SHP77 treated with DMSO at 0.1 percent for 48 hours (cell line): ENCODE measurements at regions not wholly inside any gene's neighbourhood (a gene's known extent, or its start where the extent isn't known, plus 50 kb on each side); places are given as distances from the start of the nearest gene placed in this dataset.

ENCODE experiments used
- DNase-seq: peaks from one replicate; lab custom pipeline; 2025; lab: John Stamatoyannopoulos, UW

DNA sequence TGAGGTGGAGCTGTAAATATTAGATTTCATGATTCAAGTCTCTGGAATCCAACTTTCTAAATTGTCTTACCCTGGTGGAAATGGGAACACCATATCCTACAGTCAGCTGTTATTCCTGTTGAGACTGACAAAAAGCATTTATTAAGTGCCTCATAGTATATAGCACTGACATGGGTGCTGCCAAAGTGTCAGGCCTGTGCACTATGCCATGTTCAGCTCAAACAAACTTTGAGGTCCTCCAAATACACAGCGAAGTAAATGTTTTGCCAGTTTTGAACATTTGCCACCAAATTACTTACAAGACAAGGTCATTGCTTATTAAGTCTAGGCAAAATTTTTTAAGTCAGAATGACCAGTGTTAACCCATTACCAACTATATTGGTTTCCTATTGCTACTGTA is 162.9 kb upstream of the SLC25A13 start:
- DNase-seq = no peak

GRCh38 chr7:96484091-96484490 is 162.2 kb upstream of the SLC25A13 start:
- DNase-seq = no peak

DNA sequence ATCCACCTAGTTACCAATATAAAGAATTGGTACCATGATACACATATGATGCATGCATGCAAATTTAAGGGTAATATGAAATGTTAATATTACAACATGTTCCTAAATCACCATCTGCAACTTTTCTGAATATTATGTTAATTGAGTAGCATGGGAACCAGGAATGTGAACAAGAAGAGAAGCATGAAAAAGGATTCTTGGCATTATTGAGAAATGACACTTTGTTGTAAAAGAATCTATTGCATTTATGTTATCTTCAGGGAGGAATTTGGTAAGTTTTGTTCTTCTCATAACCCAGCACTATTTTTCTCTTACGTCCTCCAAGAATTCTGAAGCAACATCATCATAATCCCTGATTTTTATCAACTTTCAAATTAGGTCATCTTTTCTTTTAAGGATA is 159.9 kb upstream of the SLC25A13 start:
- DNase-seq = no peak

DNA sequence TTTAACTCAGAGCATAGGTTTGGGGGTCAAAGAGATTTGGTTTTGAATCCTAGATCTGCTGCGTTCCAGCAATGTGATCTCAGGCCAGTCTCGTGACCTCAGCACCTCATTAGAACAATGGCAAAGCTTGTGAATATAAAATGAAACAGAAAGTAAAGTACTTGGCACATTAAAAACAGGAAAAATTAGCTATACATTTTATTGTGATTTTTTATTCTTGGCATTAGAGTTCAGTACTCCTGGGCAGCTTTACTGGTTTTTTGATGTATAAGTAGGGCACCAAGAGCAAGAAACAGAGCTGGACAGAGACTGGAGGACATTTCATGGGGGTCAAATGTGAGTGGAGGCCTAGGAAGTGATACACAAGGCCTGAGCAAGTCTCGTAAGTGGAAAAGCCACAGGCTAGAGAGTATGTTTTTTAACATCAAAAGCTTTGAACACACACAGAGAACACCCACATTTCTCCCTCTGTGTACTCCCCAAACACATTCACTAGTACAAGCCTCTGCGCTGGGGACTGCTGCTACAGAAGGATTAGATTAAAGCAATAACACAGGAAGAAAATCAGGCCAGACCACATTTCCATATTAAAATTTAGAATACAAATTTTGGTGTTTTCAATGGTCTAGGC is 157.2 kb upstream of the SLC25A13 start:
- no peak for DNase-seq

- no peak for DNase-seq
These were observed 149.7 kb upstream of the SLC25A13 start for GRCh38 chr7:96471606-96472005.

DNA sequence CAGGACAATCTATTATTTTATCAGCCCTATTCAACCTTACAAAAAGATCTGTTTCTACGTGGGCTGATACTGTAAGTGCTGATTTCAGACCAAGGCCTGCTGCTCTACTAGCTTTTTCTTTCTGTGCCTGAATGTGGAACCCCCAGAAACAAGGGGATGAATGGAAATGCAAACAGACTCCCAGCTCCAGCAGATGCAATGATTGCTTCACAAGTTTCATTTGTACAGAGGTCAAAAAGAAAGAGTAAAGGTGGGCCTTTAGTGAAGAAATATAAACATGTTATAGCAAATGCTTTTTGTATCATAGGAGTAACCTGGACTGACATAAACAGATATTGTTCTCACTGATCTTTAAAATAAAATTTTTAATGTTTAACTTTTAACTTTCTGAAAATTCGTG is 130.2 kb upstream of the SLC25A13 start:
- DNase-seq = no peak

- DNase-seq = no peak
These were observed 127.2 kb upstream of the SLC25A13 start for GRCh38 chr7:96449094-96449493.

- DNase-seq = no peak
These were observed 125.3 kb upstream of the SLC25A13 start for GRCh38 chr7:96447109-96447645.

DNA sequence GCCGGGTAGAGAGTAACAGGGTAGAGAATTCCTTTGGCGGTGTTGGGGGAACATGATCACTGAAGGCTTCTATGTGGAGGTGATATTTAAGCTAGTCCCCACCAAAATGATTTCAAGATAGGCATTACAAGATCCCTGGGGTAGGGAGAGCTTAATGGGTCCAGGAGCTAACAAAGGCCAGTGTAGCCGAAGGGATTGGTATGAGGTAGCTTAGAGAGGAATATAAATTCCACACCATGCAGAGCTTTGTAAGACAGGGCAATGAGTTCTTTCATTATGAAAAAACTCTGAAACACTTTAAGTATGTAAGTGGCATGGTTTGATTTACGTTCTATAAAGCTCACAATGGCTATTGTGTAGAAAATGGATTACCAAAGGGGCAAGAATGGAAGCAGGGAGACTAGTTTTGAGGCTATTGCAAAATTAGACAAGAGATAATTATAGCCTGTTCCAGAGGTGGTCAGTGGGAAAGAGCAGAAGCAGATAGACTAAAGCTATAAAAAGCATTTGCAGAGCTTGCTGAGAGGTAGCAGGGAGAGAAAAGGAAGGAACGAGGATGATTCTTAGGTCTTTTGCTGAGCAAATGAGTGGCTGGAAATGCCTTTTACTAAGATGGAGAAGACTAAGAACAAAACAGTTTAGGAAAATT is 119.7 kb upstream of the SLC25A13 start:
- DNase-seq = no peak

GRCh38 chr7:96440328-96440727 is 118.4 kb upstream of the SLC25A13 start:
- DNase-seq = no peak

GRCh38 chr7:96436880-96437279 is 115.0 kb upstream of the SLC25A13 start:
- no peak for DNase-seq

DNA sequence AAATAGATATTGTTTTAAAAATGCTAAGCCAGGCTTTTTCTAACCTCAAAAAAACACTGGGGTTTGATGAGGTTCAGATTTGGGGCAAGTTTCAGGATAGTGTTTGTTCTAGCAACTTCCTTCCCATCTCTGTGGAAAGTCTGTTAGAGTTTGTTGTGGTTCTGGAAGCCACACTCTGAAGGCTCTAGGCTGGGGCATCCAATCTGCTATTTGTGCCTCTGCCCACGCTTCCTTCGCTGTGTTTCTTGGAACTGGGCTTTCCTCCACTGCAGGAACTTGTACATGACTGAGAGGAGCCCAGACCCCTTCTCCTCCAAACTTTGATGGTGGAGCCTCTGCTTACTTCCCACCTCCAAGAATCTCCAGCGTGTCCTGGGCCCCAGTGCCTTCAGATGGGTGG is 108.5 kb upstream of the SLC25A13 start:
- DNase-seq = no peak

DNA sequence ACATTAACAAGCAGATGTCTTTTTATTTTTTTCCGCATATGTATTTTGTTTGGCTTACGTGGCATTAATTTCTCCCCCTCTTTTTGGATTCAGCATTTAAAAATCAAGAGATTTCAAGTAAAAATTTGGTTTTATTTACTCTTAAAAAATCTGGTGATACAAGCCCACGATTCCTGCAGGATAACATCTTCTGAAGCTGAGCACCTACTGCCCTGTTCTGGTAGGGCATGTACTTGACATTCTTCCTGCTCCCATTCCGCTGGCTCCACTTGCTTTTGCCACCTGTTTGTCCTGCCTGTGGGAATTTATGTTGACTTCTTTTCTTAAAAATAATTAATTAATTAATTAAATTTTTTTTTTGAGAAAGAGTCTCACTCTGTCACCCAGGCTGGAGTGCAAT is 105.2 kb upstream of the SLC25A13 start:
- DNase-seq = no peak

GRCh38 chr7:96426685-96427084 is 104.8 kb upstream of the SLC25A13 start:
- no peak for DNase-seq

DNA sequence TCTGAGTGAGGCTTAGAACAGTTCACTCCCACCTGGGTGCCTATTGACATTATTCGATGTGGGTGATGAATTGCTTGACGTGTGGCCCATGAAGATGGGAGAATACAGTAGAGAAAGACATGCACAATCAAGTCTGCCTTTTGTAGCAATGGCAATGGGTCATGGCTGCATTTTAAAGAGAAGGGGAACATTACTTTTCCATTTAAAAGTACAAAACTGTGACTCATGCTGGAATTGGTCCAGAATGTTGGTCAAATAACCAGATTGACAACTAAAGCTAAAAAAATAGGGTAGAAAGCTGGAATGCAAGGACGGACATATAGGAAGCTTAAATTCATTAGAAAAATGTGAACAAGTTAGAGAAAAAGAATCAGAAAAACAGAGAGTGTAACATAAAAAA is 104.1 kb upstream of the SLC25A13 start:
- no peak for DNase-seq

DNA sequence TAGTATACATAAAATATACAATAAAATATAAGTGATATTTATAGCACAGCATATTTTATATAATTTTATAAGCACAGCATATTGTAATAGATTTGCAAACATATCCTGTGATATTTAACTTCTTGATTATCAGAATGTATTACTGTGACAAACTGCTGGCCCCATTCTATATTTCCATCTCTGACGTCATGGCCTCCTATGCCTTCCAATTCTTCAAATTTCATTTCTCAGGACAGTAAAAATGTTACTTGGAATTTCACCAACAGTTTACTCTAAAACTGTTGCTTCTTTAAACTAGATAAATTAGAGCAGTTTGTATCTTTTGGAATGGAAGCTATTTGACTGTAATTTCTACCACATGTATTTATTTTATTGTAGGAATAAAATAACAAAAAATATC is 102.5 kb upstream of the SLC25A13 start:
- DNase-seq = no peak

GRCh38 chr7:96422388-96422787 is 100.5 kb upstream of the SLC25A13 start:
- DNase-seq = no peak

GRCh38 chr7:96418581-96418980 is 96.7 kb upstream of the SLC25A13 start:
- DNase-seq = no peak

DNA sequence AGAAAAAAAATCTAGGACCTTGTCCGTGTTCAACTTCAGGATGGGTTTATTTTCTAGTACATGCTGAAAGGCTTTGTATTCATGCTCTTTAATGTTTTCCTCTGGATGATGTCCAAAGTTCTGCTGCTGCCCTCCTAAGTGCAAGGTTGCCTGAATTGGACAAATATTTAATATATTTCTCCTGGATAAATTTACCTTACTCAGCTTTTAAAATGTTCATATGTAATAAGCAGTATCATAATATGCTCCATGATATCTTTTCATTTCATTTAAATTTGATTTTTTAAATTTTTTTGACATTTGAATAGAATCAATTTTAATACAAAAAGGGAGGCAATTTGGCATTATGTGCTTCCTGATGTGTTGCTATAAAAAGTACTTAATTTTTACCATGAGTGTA is 95.9 kb upstream of the SLC25A13 start:
- DNase-seq = no peak

DNA sequence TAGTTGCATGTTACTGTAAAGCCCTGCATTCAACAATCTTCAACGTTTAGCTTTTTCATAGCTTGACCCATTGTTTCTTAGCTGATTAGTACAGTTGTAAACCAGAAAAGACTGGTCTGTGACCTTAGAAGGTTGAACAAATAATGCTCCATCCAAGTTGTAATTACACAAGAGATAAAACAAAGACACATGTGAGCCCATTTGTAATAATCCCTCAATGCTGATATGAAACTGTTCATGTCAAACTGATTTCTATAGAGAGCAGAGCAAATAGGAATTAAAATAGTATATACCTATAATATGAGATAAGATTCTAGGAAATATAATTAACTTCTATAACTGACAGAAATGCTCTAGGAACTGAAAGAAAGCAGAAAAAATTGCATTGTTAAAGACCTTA is 94.7 kb upstream of the SLC25A13 start:
- no peak for DNase-seq

DNA sequence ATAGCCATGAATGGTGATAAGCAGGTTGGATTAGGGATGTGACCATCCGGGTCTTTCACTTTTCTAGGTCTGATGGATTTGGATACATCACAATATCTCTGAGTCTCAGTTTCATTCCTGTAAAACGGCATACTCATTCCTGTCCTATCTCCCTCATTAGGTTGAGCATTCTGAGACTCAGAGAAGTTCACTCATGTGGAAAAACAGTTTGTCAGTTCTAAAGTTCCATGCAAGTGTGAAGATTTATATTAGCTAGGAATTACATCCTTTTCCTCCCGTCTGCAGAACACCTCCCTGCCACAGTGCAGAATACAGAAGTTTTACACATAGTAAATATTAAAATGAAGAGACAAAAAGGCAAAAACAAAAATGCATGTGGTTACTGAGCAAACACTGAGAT is 94.2 kb upstream of the SLC25A13 start:
- DNase-seq = no peak

DNA sequence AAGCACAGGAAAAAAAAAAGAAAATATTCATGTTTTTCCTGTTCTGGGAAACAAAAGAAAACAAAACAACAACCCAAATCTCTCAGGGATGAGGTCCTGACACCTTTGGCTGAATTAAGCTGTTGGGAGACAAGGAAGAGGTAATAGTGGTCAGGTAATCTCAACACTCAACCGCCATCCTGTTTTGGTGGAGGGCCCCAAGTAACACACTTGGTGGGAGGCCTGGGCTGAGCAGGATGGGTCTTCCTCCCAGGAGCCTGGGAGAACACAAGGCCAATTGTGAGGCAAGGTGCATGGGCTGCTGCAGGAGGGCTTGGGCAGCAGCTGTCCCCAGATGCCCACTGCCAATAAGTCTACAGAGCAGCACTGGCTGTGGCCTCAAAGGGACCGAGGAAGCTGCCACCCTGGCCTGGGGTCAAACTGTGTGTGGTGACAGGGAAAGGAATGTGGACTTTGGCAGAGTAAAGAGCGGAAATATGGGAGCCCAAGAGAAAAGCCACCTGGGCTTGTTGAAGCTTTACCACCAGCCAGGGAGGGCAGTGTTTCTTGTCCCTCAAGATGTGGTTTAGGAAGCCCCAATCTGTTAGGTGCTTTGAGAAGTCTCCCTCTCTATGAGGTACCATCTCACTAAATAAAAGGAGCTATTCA is 93.5 kb upstream of the SLC25A13 start:
- DNase-seq = no peak

DNA sequence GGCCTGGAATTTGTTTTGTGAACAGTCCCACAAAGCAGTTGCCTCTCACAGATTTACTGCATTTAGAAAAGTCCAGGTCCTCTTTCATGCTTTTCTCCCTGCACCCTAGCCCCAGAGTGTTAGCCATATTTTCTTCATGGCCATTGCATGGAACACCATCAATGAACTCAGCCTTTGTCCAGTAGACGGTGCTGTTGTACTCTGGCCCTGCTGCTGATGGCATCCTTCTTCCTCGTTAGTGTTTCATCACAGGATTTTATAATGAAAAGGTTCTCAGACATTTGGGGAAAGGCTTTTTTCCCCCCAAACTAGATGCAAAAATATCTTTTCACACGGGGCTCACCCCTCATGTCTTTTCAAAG is 93.0 kb upstream of the SLC25A13 start:
- peak; percentile 17 for DNase-seq
